Liver (tissue), 8 donors: ENCODE measurements at regions not wholly inside any gene's neighbourhood (a gene's known extent, or its start where the extent isn't known, plus 50 kb on each side); places are given as distances from the start of the nearest gene placed in this dataset.

Experiments
- DNase-seq: peaks from one replicate; pipeline ENCODE4 v3.0.0-alpha.2; 2017; ENCODE audit warnings: low spot score
- H3K27ac ChIP-seq, 2 donors: one replicate each; pipeline ENCODE4 v1.7.0; 2013; ENCODE audit warnings: inconsistent platforms in 2 of 2, low read length in 2 of 2, control low read depth in 1 of 2, low read depth in 1 of 2, mild to moderate bottlenecking in 1 of 2
- H3K27me3 ChIP-seq, 4 donors: one replicate each; pipeline versions ENCODE4 v1.6.1 to v1.7.0; 2013; ENCODE audit warnings: low read length in 3 of 4, inconsistent platforms in 1 of 4, mild to moderate bottlenecking in 1 of 4, moderate library complexity in 1 of 4; ENCODE audit not compliant: control insufficient read depth in 4 of 4, insufficient read depth in 4 of 4
- H3K36me3 ChIP-seq, 4 donors: one replicate each; pipeline versions ENCODE4 v1.6.1 to v1.7.0; 2013; ENCODE audit warnings: low read length in 3 of 4, mild to moderate bottlenecking in 3 of 4, low read depth in 1 of 4, moderate library complexity in 1 of 4; ENCODE audit not compliant: control insufficient read depth in 4 of 4, insufficient read depth in 3 of 4
- H3K4me1 ChIP-seq, 4 donors: one replicate each; pipeline versions ENCODE4 v1.6.1 to v1.7.0; 2013; ENCODE audit warnings: low read length in 3 of 4, mild to moderate bottlenecking in 3 of 4, moderate library complexity in 1 of 4; ENCODE audit not compliant: control insufficient read depth in 4 of 4, insufficient read depth in 4 of 4
- H3K4me3 ChIP-seq, 3 donors: one replicate each; pipeline versions ENCODE4 v1.6.1 to v1.7.0; 2013; ENCODE audit warnings: low read length in 3 of 3, control low read depth in 1 of 3, low read depth in 1 of 3, mild to moderate bottlenecking in 1 of 3
- H3K9ac ChIP-seq, 2 donors: one replicate each; pipeline ENCODE4 v1.7.0; 2013; ENCODE audit warnings: low read length in 2 of 2, mild to moderate bottlenecking in 2 of 2, moderate library complexity in 2 of 2, control low read depth in 1 of 2, low read depth in 1 of 2
- H3K9me3 ChIP-seq, 4 donors: one replicate each; pipeline versions ENCODE4 v1.6.1 to v1.7.0; 2013; ENCODE audit warnings: low read length in 3 of 4; ENCODE audit not compliant: control insufficient read depth in 4 of 4
- ATF3 ChIP-seq: IDR thresholded peaks from 2 replicates; pipeline ENCODE4 v1.6.1; 2016; ENCODE audit warnings: antibody characterized with exemption
- CTCF ChIP-seq: fragments of 150-350 bp; IDR thresholded peaks from 2 replicates; pipeline ENCODE4 v1.5.1; 2017; ENCODE audit warnings: improper control_type of control experiment, low read depth, low read length; ENCODE audit not compliant: missing input control
- EGR1 ChIP-seq, 2 donors: IDR thresholded peaks; 2 replicates each; pipeline ENCODE4 v1.6.1; 2016 to 2018; ENCODE audit warnings: antibody characterized with exemption in 2 of 2, low read depth in 2 of 2
- FOXA1 ChIP-seq: IDR thresholded peaks from 2 replicates; pipeline ENCODE4 v1.6.1; 2016; ENCODE audit warnings: antibody characterized with exemption
- FOXA2 ChIP-seq: IDR thresholded peaks from 2 replicates; pipeline ENCODE4 v1.6.1; 2016; ENCODE audit warnings: antibody characterized with exemption
- GABPA ChIP-seq, 2 donors: IDR thresholded peaks in 1 of 2; conservative IDR thresholded peaks in 1 of 2; 2 replicates each; pipeline ENCODE4 v1.6.1; 2016; ENCODE audit warnings: antibody characterized with exemption in 2 of 2, mild to moderate bottlenecking in 1 of 2, moderate library complexity in 1 of 2
- HNF4A ChIP-seq, 2 donors: conservative IDR thresholded peaks; 2 replicates each; pipeline ENCODE4 v1.6.1; 2016; ENCODE audit warnings: antibody characterized with exemption in 2 of 2, mild to moderate bottlenecking in 2 of 2
- HNF4G ChIP-seq: IDR thresholded peaks from 2 replicates; pipeline ENCODE4 v1.6.1; 2016; ENCODE audit warnings: antibody characterized with exemption
- JUND ChIP-seq, 2 donors: IDR thresholded peaks; 2 replicates each; pipeline ENCODE4 v1.6.1; 2016; ENCODE audit warnings: antibody characterized with exemption in 2 of 2
- MAX ChIP-seq: IDR thresholded peaks from 2 replicates; pipeline ENCODE4 v1.6.1; 2016; ENCODE audit warnings: antibody characterized with exemption
- NR2F2 ChIP-seq: IDR thresholded peaks from 2 replicates; pipeline ENCODE4 v1.6.1; 2016; ENCODE audit warnings: antibody characterized with exemption
- RAD21 ChIP-seq, 2 donors: IDR thresholded peaks; 2 replicates each; pipeline ENCODE4 v1.6.1; 2016; ENCODE audit warnings: antibody characterized with exemption in 2 of 2, mild to moderate bottlenecking in 2 of 2
- REST ChIP-seq: IDR thresholded peaks from 2 replicates; pipeline ENCODE4 v1.6.1; 2016; ENCODE audit warnings: antibody characterized with exemption, mild to moderate bottlenecking
- RXRA ChIP-seq, 2 donors: IDR thresholded peaks; 2 replicates each; pipeline ENCODE4 v1.6.1; 2017 to 2018; ENCODE audit warnings: antibody characterized with exemption in 2 of 2, mild to moderate bottlenecking in 1 of 2
- SP1 ChIP-seq: IDR thresholded peaks from 2 replicates; pipeline ENCODE4 v1.6.1; 2018; ENCODE audit warnings: antibody characterized with exemption, mild to moderate bottlenecking
- TAF1 ChIP-seq: conservative IDR thresholded peaks from 2 replicates; pipeline ENCODE4 v1.6.1; 2016; ENCODE audit warnings: antibody characterized with exemption, mild to moderate bottlenecking
- YY1 ChIP-seq: IDR thresholded peaks from 2 replicates; pipeline ENCODE4 v1.6.1; 2016; ENCODE audit warnings: antibody characterized with exemption, mild to moderate bottlenecking
- ZBTB33 ChIP-seq: IDR thresholded peaks from 2 replicates; pipeline ENCODE4 v1.6.1; 2016; ENCODE audit warnings: antibody characterized with exemption
- WGBS: extraction: QIAGEN DNeasy Blood & Tissue Kit; methylation state at CpG from one replicate; pipeline ENCODE4 v1.1.7; 2013; 5-methylcytosine and 5-hydroxymethylcytosine counted together
- donor health status: healthy.
- donor health status: healthy.
- donor health status: healthy.
- donor health status: healthy.
- donor health status: healthy.

- Histone ChIP-seq H3K9ac (no peak overlapping the region), H3K36me3 (no peaks in the 10 kb centered on the region), H3K4me3 (no peak overlapping the region), H3K4me1 (peaks cover 0 to 11% (median 6%) of the 10 kb centered on the region in 4 donors), H3K27me3 (peaks cover 0 to 8% (median 0%) of the 10 kb centered on the region in 4 donors), H3K27ac (no peak overlapping the region), H3K9me3 (no peaks in the 10 kb centered on the region)
- WGBS: 75% methylated on average over 11 of the region's 11 CpGs
- TF ChIP-seq JUND (IDR thresholded peaks at IDR 0.05) (no peak), MAX (no peak), ATF3 (no peak), NR2F2 (no peak), HNF4G (no peak), CTCF (no peak)
- DNase-seq: no peak
Observed at GRCh38 chr11:45085646-45086501, 60.6 kb upstream of the PRDM11 start.

- Histone ChIP-seq H3K9me3 (no peaks in the 10 kb centered on the region), H3K36me3 (no peaks in the 10 kb centered on the region), H3K9ac (no peak overlapping the region), H3K27ac (no peak overlapping the region), H3K4me1 (peaks cover 0 to 11% (median 7%) of the 10 kb centered on the region in 4 donors), H3K4me3 (no peak overlapping the region), H3K27me3 (peaks cover 0 to 8% (median 0%) of the 10 kb centered on the region in 4 donors)
- no peak for DNase-seq
- no peak for TF ChIP-seq YY1
- no peak for TF ChIP-seq SP1
- no peak for TF ChIP-seq EGR1 (IDR thresholded peaks at IDR 0.05; ENCODE audit: low read depth in 2 of 2)
- TF ChIP-seq HNF4A (conservative IDR thresholded peaks at IDR 0.05): no peak
- no peak for TF ChIP-seq GABPA (IDR thresholded peaks at IDR 0.05 in 1 of 2, conservative IDR thresholded peaks at IDR 0.05 in 1 of 2)
- no peak for TF ChIP-seq TAF1
- TF ChIP-seq HNF4G: no peak
- no peak for TF ChIP-seq JUND (IDR thresholded peaks at IDR 0.05)
- TF ChIP-seq REST: no peak
- TF ChIP-seq FOXA2: no peak
- TF ChIP-seq CTCF: no peak
- TF ChIP-seq RAD21 (IDR thresholded peaks at IDR 0.05): no peak
- no peak for TF ChIP-seq ZBTB33
- no peak for TF ChIP-seq MAX
- no peak for TF ChIP-seq FOXA1
- no peak for TF ChIP-seq ATF3
- TF ChIP-seq NR2F2: no peak
- no peak for TF ChIP-seq RXRA (IDR thresholded peaks at IDR 0.05)
- 88% methylated on average over 5 of the region's 5 CpGs for WGBS
Observed at GRCh38 chr11:45086526-45086925, 59.9 kb upstream of the PRDM11 start.
